Glutamatergic neuron (in vitro differentiated cells): ENCODE measurements at regions not wholly inside any gene's neighbourhood (a gene's known extent, or its start where the extent isn't known, plus 50 kb on each side); places are given as distances from the start of the nearest gene placed in this dataset.

Experiments used
- DNase-seq: peaks from one replicate; pipeline ENCODE4 v3.0.0; 2022
- H3K27ac Mint-ChIP-seq: one replicate; pipeline ENCODE4 v1.8.0; 2020; ENCODE audit warnings: mild to moderate bottlenecking, mixed read lengths, inconsistent platforms; ENCODE audit not compliant: unreplicated experiment
- H3K27me3 Mint-ChIP-seq: one replicate; pipeline ENCODE4 v1.8.0; 2020; ENCODE audit warnings: mild to moderate bottlenecking, moderate library complexity, mixed read lengths, inconsistent platforms; ENCODE audit not compliant: unreplicated experiment
- H3K36me3 Mint-ChIP-seq: one replicate; pipeline ENCODE4 v1.8.0; 2020; ENCODE audit warnings: mild to moderate bottlenecking, mixed read lengths, inconsistent platforms; ENCODE audit not compliant: unreplicated experiment
- H3K4me1 Mint-ChIP-seq: one replicate; pipeline ENCODE4 v1.8.0; 2020; ENCODE audit warnings: mild to moderate bottlenecking, low read depth, mixed read lengths, inconsistent platforms; ENCODE audit not compliant: unreplicated experiment
- H3K4me3 Mint-ChIP-seq: one replicate; pipeline ENCODE4 v1.8.0; 2020; ENCODE audit warnings: mild to moderate bottlenecking, mixed read lengths, inconsistent platforms; ENCODE audit not compliant: unreplicated experiment
- H3K9me3 Mint-ChIP-seq: one replicate; pipeline ENCODE4 v1.8.0; 2020; ENCODE audit warnings: mild to moderate bottlenecking, moderate library complexity, mixed read lengths, inconsistent platforms; ENCODE audit not compliant: unreplicated experiment
- TF ChIP-seq, protein P1 (sequence below): fragments of 200-600 bp; sonication (generic); IDR thresholded peaks from one replicate; pipeline ENCODE4 v1.5.0; 2021; ENCODE audit not compliant: partially characterized antibody, unreplicated experiment

DNA sequence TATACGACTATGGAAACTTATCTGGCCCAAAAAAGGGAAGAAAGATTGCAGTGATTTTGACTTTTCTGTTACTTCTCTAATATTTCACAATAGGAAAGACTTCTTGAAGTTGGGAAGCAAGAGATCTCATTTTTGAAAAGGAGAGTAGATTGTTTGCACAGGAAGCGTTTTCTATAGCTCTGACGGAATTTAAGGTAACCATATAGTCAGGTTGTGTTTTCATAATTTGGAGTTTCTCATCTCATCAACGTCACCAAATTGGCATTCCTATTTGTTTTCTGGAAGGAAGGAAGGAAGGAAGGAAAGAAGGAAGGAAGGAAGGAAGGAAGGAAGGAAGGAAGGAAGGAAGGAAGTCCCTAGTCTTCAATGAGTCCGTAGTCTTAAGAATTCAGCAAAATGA lies 732.0 kb downstream of the XPNPEP1 start:
- H3K36me3 Mint-ChIP-seq: no peaks in the 10 kb centered on the region
- no peak overlapping the region for H3K27ac Mint-ChIP-seq
- no peaks in the 10 kb centered on the region for H3K27me3 Mint-ChIP-seq
- peaks cover 8% of the 10 kb centered on the region for H3K9me3 Mint-ChIP-seq
- no peak overlapping the region for H3K4me3 Mint-ChIP-seq
- no peaks in the 10 kb centered on the region for H3K4me1 Mint-ChIP-seq
- TF ChIP-seq, protein P1, sequence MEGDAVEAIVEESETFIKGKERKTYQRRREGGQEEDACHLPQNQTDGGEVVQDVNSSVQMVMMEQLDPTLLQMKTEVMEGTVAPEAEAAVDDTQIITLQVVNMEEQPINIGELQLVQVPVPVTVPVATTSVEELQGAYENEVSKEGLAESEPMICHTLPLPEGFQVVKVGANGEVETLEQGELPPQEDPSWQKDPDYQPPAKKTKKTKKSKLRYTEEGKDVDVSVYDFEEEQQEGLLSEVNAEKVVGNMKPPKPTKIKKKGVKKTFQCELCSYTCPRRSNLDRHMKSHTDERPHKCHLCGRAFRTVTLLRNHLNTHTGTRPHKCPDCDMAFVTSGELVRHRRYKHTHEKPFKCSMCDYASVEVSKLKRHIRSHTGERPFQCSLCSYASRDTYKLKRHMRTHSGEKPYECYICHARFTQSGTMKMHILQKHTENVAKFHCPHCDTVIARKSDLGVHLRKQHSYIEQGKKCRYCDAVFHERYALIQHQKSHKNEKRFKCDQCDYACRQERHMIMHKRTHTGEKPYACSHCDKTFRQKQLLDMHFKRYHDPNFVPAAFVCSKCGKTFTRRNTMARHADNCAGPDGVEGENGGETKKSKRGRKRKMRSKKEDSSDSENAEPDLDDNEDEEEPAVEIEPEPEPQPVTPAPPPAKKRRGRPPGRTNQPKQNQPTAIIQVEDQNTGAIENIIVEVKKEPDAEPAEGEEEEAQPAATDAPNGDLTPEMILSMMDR: no peak
- DNase-seq: no peak

DNA sequence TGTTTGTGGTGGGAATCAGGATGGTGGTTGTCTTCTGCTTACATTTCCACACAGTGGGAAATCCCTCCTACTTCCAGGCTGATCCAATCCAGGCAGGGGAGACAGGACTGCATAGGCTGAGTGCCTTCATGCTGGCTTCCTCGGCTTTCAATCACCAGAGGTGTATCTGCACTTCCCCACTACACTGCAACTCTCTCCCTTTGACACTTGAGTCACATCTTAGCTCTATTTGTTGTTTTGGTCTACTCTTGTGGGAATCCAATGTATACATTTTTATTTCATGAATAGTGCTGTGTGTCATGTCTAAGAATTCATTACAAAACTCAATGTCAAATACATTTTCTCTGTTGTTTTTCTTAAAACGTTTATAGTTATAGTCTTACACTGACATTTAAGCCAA lies 735.6 kb downstream of the XPNPEP1 start:
- Mint-ChIP-seq H3K9me3 (peaks cover 7% of the 10 kb centered on the region), H3K4me3 (no peak overlapping the region), H3K4me1 (no peaks in the 10 kb centered on the region), H3K27me3 (no peaks in the 10 kb centered on the region), H3K36me3 (no peaks in the 10 kb centered on the region), H3K27ac (no peak overlapping the region)
- DNase-seq: no peak
- TF ChIP-seq, protein P1: no peak

DNA sequence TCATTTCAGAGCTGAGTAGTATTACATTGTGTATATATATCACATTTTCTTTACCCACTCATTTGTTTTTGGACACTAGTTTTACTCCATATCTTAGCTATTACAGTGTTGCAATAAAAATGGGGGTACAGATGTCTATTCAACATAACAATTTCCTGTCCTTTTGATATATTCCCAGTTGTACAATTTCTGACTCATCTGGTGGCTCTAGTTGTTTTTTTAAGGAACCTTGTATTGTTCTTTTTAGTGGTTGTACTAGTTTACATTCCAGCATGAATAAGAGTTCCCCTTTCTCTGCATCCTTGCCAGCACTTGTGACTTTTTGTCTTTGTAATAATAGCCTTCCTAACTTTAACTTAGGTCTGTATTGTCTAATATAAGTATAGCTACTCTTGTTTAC lies 739.9 kb downstream of the XPNPEP1 start:
- H3K27me3 Mint-ChIP-seq: no peaks in the 10 kb centered on the region
- H3K9me3 Mint-ChIP-seq: peaks cover 5% of the 10 kb centered on the region
- DNase-seq: no peak
- no peak overlapping the region for H3K27ac Mint-ChIP-seq
- H3K36me3 Mint-ChIP-seq: no peaks in the 10 kb centered on the region
- H3K4me3 Mint-ChIP-seq: no peak overlapping the region
- no peaks in the 10 kb centered on the region for H3K4me1 Mint-ChIP-seq
- TF ChIP-seq, protein P1: no peak

DNA sequence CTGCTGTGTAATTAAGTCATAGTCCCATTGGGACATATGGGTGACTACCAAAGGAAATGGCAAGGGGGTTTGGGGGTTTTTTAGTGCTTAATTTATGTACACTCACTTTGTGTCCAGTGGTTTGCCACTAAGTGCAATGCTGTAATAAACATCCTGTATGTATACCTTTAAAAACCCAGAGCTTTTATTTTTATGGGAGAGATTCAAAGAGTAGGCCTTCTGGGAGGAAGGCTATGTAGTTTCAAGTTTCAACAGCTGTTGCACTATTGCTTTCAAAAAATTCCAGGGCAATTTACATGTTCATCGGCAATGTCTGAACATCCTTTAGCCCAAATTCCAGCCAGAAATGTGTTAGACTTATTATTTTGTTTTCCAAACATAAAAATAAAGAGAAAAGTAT lies 744.7 kb downstream of the XPNPEP1 start:
- DNase-seq: no peak
- no peak overlapping the region for H3K4me3 Mint-ChIP-seq
- no peaks in the 10 kb centered on the region for H3K4me1 Mint-ChIP-seq
- TF ChIP-seq, protein P1: no peak
- H3K27ac Mint-ChIP-seq: no peak overlapping the region
- no peaks in the 10 kb centered on the region for H3K9me3 Mint-ChIP-seq
- no peaks in the 10 kb centered on the region for H3K27me3 Mint-ChIP-seq
- H3K36me3 Mint-ChIP-seq: no peaks in the 10 kb centered on the region

DNA sequence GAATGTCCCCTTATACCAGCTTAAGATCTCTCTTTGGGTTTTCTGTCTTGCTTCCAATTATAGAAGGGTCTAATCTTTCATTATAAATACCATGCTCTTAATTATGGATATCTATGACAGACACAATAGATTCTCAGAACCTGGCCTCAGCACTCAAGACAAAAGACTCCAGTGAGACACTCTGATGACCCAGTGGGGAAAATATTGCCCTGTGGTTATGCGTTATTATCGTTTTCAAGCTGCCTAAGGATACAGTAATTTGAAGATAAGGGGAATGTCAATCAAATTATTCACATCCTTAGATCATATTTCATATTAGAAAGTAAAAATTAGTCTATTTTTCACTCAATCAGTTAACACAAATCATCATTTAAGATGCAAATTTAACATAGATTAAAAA lies 748.8 kb downstream of the XPNPEP1 start:
- H3K27ac Mint-ChIP-seq: no peak overlapping the region
- no peaks in the 10 kb centered on the region for H3K4me1 Mint-ChIP-seq
- H3K4me3 Mint-ChIP-seq: no peak overlapping the region
- no peaks in the 10 kb centered on the region for H3K9me3 Mint-ChIP-seq
- DNase-seq: no peak
- TF ChIP-seq, protein P1: no peak
- H3K27me3 Mint-ChIP-seq: no peaks in the 10 kb centered on the region
- no peaks in the 10 kb centered on the region for H3K36me3 Mint-ChIP-seq
